ENCODE measurements at regions not wholly inside any gene's neighbourhood (a gene's known extent, or its start where the extent isn't known, plus 50 kb on each side); places are given as distances from the start of the nearest gene placed in this dataset.

DNA sequence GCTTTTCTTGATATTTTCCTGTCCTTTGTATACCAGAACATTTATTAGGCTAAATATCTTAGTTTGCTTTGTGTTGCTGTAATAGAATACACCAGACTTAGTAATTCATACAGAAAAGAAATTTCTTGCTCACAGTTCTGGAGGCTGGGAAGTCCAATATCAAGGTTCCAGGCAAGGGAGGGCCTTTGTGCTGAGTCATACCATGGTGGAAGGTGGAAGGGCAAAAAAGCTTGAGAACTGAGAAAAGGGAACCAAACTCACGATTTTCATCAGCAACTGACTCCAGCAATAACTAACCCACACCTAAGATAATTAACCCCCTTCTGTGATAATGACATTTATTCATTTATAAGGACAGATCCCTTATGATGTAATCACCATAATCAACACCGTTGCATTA lies 496.9 kb upstream of the SUCLG2 start:
- no peak for ATAC-seq

DNA sequence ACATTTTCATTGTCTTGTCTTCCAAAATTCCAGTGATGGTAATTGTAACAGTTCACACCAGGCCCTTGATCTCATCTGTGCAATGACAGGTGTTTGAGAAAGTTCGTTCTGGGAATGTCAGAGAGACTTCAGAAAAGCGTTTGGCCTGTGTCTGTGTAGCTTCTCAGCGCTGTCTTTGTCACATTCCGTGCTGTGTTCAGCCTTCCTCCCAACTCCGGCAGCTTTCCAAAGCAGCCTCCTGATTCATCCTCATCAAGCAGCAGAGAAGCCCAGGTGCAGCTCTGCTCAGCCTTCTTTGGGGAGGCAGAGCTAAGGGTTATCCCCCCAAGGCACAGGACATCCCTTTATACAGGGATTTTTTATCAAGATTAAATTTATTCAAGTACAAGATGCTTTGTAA lies 494.0 kb upstream of the SUCLG2 start:
- ATAC-seq = no peak

GRCh38 chr3:68142441-68142840 lies 488.0 kb upstream of the SUCLG2 start:
- no peak for ATAC-seq

DNA sequence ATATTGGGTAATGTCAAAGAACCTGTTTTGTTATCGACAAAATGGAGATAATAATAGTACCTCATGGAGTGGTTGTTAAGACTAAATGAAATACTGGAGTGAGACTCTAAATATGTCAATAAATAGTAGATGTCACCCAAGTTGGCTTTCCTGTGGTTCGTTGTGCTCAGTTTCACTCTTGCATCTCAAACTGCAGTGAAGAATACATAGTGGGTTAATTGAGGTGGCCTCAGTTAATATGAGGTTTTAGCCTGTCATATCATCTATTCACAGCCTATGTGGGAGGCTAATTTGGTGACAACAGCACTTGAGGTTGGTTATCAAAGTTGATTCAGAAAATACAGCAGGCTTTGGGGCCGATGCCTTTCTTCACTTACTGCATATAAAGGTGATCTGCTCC lies 485.5 kb upstream of the SUCLG2 start:
- ATAC-seq = no peak

GRCh38 chr3:68136411-68136810 lies 482.0 kb upstream of the SUCLG2 start:
- ATAC-seq = no peak

DNA sequence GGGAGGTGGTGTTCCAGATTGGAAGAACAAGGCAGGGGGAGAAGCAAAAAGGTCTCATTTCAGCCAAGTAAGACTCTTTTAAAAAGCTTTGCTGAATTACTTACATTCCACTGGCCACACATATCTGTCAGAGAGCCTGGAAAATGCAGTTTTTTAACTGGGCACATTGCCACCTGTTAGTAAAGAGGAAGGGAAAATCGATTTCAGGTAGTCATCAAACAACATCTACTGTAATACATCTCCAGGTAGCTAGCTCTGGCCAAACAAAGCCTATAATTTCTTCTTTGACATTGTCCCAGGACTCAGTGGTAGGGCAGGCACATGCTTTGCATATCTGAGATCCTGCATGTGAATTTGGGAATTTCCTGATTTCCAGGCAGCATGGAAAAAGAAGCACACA lies 480.7 kb upstream of the SUCLG2 start:
- ATAC-seq = no peak

GRCh38 chr3:68129065-68129464 lies 474.7 kb upstream of the SUCLG2 start:
- ATAC-seq = no peak

DNA sequence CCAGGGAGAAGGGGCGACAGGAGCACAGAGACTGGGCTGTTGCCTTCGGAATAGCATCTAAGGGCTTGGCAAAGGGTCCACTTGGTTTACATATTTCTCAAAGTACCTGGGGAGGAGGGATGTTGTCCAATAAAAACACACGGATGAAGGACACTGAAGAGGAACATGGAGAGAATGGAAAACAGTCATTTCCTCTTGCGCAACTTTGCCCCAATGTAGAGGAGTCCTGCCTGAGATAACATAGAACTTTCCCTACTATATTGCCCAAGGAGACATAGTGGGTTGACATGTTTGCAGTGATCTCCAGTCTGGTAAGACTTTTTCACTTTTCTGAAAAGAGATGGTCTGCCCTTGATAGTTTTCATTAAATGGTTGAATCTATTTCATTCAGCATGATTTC lies 468.8 kb upstream of the SUCLG2 start:
- no peak for ATAC-seq

- ATAC-seq = no peak
Measured at GRCh38 chr3:68121287-68121686, 466.9 kb upstream of the SUCLG2 start.

DNA sequence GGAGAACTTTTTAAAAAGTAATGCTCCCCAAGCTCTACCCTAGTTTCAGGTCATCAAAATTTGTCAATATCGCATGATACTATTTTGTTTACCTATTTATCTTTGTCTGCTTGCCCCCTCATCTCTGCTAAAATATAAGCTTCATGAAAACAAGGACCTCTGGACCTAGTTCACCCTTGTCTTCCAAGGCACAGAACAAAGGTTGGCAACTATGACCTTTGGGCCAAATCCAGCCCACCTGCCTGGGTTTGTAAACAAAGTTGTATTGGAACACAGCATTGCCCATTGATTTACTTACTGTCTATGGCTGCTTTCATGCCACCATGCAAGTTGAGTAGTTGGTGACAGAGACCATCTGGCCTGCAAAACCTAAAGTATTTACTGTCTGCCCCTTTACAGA lies 462.2 kb upstream of the SUCLG2 start:
- no peak for ATAC-seq

DNA sequence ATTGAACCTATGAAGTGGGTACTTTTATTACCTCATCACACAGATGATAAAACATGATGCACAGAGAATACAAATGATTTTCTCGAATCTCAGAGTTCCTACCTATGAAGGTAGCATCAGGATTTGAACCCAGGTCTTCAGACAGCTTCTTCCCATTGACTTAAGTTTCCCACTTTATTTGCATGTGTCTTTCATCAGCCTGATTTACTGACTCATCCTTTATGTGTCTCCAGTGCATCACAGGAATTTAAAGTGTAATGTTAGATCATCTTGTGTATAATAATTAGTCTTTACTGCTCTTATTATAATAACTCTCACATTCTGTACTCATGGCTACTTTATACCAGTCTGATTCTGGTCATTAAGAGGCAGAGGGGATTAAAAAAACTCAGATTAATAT lies 449.4 kb upstream of the SUCLG2 start:
- ATAC-seq = no peak

- no peak for ATAC-seq
Measured at GRCh38 chr3:68090571-68090970, 436.2 kb upstream of the SUCLG2 start.

- ATAC-seq = no peak
Measured at GRCh38 chr3:68089572-68090011, 435.2 kb upstream of the SUCLG2 start.

DNA sequence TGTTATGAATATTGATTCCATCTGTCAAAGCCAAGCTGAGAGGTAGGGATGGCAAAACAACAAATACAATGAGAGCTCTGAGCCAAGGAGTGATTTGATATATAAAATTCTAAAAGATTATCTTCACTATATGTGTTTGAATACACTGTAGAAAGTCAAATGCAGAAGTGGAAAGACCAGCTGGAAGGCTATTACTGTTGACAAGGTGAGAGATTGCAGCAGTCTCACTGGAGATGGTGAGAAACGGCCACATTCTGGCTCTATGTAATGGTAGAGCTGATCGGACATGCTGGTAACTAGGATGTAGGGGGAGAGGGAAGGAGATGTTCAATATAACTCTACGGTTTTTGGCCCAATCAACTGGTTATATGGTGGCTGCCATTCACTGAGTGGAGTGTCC lies 434.2 kb upstream of the SUCLG2 start:
- ATAC-seq = no peak

GRCh38 chr3:68088216-68088615 lies 433.8 kb upstream of the SUCLG2 start:
- ATAC-seq = no peak

DNA sequence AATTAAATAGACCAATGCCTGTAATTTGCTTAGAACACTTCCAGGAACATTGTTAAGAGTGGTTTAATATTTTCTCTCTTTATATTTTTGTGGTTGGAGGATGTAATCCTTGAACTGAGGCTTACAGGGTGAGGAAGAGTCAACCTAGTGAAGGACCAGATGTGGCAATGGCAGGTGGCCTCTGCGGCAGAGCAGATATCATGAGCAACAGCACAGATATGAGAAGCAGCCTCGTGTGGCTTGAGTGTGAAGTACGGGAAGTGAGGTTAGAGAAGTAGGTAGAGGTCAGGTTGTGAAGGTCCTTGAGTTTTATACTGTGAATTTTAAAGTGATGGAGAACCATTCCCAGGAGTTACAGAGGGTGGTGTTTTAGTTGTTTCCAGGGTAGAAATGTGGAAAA lies 417.6 kb upstream of the SUCLG2 start:
- ATAC-seq = no peak

- ATAC-seq = no peak
Measured at GRCh38 chr3:68070186-68070585, 415.8 kb upstream of the SUCLG2 start.

- ATAC-seq = no peak
Measured at GRCh38 chr3:68067314-68067713, 412.9 kb upstream of the SUCLG2 start.

- ATAC-seq = no peak
Measured at GRCh38 chr3:68062926-68063325, 408.5 kb upstream of the SUCLG2 start.

GRCh38 chr3:68060910-68061309 lies 406.5 kb upstream of the SUCLG2 start:
- no peak for ATAC-seq

DNA sequence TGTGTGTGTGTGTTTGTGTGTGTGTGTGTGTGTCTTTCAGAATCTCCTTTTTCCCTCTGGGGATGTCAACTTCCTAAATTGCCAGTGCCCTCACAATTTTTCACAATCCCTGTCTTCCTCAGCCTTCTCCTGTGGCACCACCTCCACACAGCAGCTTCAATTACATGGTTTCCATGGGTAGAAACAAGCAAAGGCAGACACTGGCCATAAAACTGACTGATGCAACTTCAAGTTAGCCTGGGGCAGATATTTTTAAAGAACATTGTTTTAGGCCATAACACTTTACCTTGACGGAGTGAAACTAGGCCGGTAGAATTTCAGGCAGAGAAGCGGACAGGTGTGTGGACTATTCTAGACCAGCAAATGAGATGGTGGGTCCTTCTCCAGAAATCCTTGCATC lies 405.8 kb upstream of the SUCLG2 start:
- no peak for ATAC-seq

GRCh38 chr3:68059628-68060152 lies 405.3 kb upstream of the SUCLG2 start:
- ATAC-seq = no peak

DNA sequence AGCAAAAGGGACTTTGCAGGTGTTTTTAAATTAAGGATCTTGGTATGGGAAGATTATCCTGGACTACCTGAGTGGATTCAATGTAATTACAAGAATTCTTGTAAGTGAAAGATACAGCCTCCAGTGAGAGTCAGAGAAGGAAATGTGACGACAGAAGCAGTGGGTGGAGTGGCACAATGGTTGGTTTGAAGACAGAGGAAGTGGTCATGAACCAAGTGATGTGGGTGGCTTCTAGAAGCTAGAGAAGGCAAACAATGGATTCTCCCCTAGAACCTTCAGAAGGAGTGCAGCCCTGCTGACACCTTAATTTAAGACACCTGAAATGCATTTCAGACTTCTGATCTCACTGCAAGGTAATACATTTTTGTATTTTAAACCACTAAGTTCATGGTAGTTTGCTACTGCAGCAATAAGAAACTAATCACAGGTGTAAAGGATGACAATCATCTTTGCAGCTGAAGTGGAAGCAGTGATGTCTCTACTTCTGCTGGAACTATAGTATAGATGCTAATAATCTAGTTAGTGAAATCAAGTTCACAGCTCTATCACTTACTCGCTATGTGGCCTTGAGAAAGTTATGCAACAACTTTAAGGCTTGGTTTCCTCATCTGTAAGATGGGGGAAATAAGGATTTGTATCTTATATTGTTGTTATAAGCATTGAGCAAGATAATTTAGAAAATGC lies 403.4 kb upstream of the SUCLG2 start:
- ATAC-seq = no peak

DNA sequence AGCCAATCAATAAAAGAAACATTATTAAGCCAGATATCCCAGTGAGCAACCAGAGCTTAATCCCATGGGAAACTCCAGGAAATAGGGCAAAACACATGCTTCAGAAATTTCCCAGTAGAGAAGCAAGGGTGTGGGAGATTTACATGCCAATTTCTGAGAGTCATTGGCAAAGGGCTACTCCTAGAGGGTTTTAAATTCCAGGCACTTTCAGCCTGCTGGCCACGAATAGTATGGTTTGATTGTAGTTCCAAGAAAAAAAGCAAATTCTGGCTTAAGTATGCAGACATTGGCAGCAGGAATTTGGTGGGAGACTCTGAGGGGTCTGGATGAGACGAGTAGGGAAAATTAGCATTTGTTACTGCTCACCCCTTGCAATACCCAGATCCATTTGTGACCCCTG lies 402.1 kb upstream of the SUCLG2 start:
- no peak for ATAC-seq

DNA sequence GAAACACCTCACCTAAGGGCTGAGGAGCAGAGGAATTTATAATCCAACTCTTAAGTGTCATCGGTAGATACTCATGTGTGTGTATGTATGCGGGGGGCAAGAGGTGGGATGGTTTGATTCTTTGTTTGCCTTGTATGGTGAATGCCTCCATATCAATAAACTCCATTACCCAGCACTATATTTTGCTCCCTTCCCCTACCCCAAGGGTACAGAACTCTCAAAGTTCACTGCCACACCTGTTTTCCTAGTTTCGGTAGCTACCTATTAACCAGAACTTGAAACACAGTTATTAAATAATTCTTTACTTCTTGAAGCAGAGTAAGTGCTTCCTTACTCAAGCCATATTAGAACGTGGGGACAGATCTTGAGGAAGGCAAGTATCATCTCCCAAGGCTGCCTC lies 400.8 kb upstream of the SUCLG2 start:
- no peak for ATAC-seq
